K562 (cell line): ENCODE measurements at regions not wholly inside any gene's neighbourhood (a gene's known extent, or its start where the extent isn't known, plus 50 kb on each side); places are given as distances from the start of the nearest gene placed in this dataset.
A peak's percentile ranks its signal among the peaks of the same experiment; 100 is the strongest.

Experiments
- ATAC-seq: fragments of 200-7000 bp; cut with Tn5 transposase; 3 replicates; pipeline ENCODE4 v1.9.1; 2020; ENCODE audit warnings: moderate library complexity
- BruUV-seq: library from RNA; stranded (reverse); fragments of 400-500 nt; replicated peaks from 2 replicates; lab custom pipeline; 2021; lab: Mats Ljungman, UMichigan
- CTCF ChIA-PET: fragments of 300-600 bp; formaldehyde crosslinking; extraction: SDS; loops from one replicate; lab custom pipeline; 2021; ENCODE audit warnings: low intra/inter-chr PET ratio; lab: Yijun Ruan, JAX
- POLR2A ChIA-PET: fragments of 300-600, 350-650 bp; sonication (Branson Sonifier 250); formaldehyde crosslinking; extraction: SDS; loops from one replicate; lab custom pipeline; 2021; ENCODE audit warnings: antibody characterized with exemption, inconsistent platforms; lab: Yijun Ruan, JAX
- DNase-seq, 4 experiments: peaks; one replicate each; pipeline versions ENCODE4 v3.0.0 to v3.0.0-alpha.2; 2011 to 2018; ENCODE audit warnings: low spot score in 3 of 4, mixed read lengths in 3 of 4; ENCODE audit errors: extremely low read depth in 1 of 4
- FAIRE-seq: peaks from 2 replicates; lab custom pipeline; 2011; peaks lifted over from hg19 to GRCh38; lab: Jason Lieb, UNC
- H2AFZ ChIP-seq: 2 replicates; pipeline ENCODE4 v1.6.0; 2011; ENCODE audit warnings: low read depth, low read length, control low read depth, inconsistent platforms
- H3K27ac ChIP-seq: fragments of 200-600 bp; 3 replicates; pipeline ENCODE4 v1.8.0; 2011; ENCODE audit warnings: low read depth, mild to moderate bottlenecking, control low read depth, inconsistent platforms, low read length, moderate library complexity, mixed read lengths; ENCODE audit errors: extremely low read depth
- H3K27me3 ChIP-seq, 2 experiments: fragments of 300-600 bp in 1 of 2; 2 replicates in 1 of 2; 3 replicates in 1 of 2; pipeline versions ENCODE4 v1.6.0 to v1.8.0; 2011; ENCODE audit warnings: inconsistent platforms in 2 of 2, low read length in 2 of 2, mild to moderate bottlenecking in 1 of 2, mixed read lengths in 1 of 2, moderate library complexity in 1 of 2; ENCODE audit not compliant: control insufficient read depth in 2 of 2, insufficient read depth in 2 of 2
- H3K36me3 ChIP-seq: fragments of 300-600 bp; 3 replicates; pipeline ENCODE4 v1.8.0; 2011; ENCODE audit warnings: mild to moderate bottlenecking, low read length, inconsistent platforms; ENCODE audit not compliant: control insufficient read depth, insufficient read depth
- H3K4me1 ChIP-seq, 2 experiments: fragments of 200-600 bp in 1 of 2; replicated peaks in 1 of 2; 2 replicates in 1 of 2; 3 replicates in 1 of 2; pipeline versions ENCODE4 v1.5.1 to v1.8.0; 2011; ENCODE audit warnings: inconsistent platforms in 2 of 2, low read length in 2 of 2, mild to moderate bottlenecking in 1 of 2, mixed read lengths in 1 of 2, moderate library complexity in 1 of 2; ENCODE audit not compliant: control insufficient read depth in 2 of 2, insufficient read depth in 2 of 2
- H3K4me2 ChIP-seq: 2 replicates; pipeline ENCODE4 v1.6.1; 2011; ENCODE audit warnings: low read length, control low read depth, inconsistent platforms, mixed read lengths; ENCODE audit not compliant: insufficient read depth
- H3K4me3 ChIP-seq: fragments of 200-600 bp; sonication (generic), shearing (Covaris generic); 2 replicates; pipeline ENCODE4 v1.5.1; 2016; ENCODE audit warnings: control low read depth, inconsistent platforms
- H3K79me2 ChIP-seq: fragments of 200-600 bp; 3 replicates; pipeline ENCODE4 v1.8.0; 2011; ENCODE audit warnings: low read length, inconsistent platforms; ENCODE audit not compliant: control insufficient read depth, insufficient read depth
- H3K9ac ChIP-seq, 2 experiments: 2 replicates each; pipeline versions ENCODE4 v1.6.0 to v1.6.1; 2011; ENCODE audit warnings: low read depth in 2 of 2, low read length in 2 of 2, control low read depth in 1 of 2, inconsistent platforms in 1 of 2, mild to moderate bottlenecking in 1 of 2, mixed read lengths in 1 of 2; ENCODE audit not compliant: insufficient read depth in 1 of 2
- H3K9me1 ChIP-seq: one replicate; pipeline ENCODE4 v1.6.0; 2011; ENCODE audit warnings: inconsistent platforms, mild to moderate bottlenecking, low read length, moderate library complexity; ENCODE audit not compliant: control insufficient read depth, insufficient read depth
- H3K9me3 ChIP-seq: replicated peaks from 2 replicates; pipeline ENCODE4 v1.5.1; 2011; ENCODE audit warnings: low read depth, low read length, inconsistent platforms; ENCODE audit not compliant: control insufficient read depth, insufficient read depth
- H4K20me1 ChIP-seq: replicated peaks from 2 replicates; pipeline ENCODE4 v1.6.1; 2011; ENCODE audit warnings: low read length, inconsistent platforms, mixed read lengths; ENCODE audit not compliant: control insufficient read depth, insufficient read depth
- HMG20B ChIP-seq: fragments of 250-450 bp; sonication (Bioruptor Pico); IDR thresholded peaks from 2 replicates; pipeline ENCODE4 v1.5.0; 2021; ENCODE audit warnings: mild to moderate bottlenecking
- KAT7 ChIP-seq: sonication (generic); formaldehyde crosslinking; IDR thresholded peaks from 2 replicates; pipeline ENCODE4 v1.8.0; 2022; ENCODE audit warnings: missing genetic modification reagents, mild to moderate bottlenecking, borderline replicate concordance
- MAFG ChIP-seq: fragments of 450-650 bp; conservative IDR thresholded peaks from 2 replicates; pipeline ENCODE4 v1.6.1; 2016; ENCODE audit warnings: missing genetic modification characterization, missing compliant biosample characterization
- MEIS2 ChIP-seq: fragments of 450-650 bp; IDR thresholded peaks from 2 replicates; pipeline ENCODE4 v1.6.1; 2014; ENCODE audit warnings: mild to moderate bottlenecking; ENCODE audit not compliant: partially characterized antibody
- NUFIP1 ChIP-seq: fragments of 450-650 bp; IDR thresholded peaks from 2 replicates; pipeline ENCODE4 v1.6.1; 2018; ENCODE audit not compliant: partially characterized antibody
- PYGO2 ChIP-seq: fragments of 450-650 bp; IDR thresholded peaks from 2 replicates; pipeline ENCODE4 v1.6.1; 2016; ENCODE audit warnings: mild to moderate bottlenecking, missing genetic modification characterization, moderate library complexity, missing compliant biosample characterization
- ZBTB40 ChIP-seq, 2 experiments: fragments of 450-650 bp in 1 of 2; sonication (generic) in 1 of 2; formaldehyde crosslinking in 1 of 2; IDR thresholded peaks; 2 replicates each; pipeline versions ENCODE4 v1.7.1 to v1.9.0; 2016 to 2022; ENCODE audit warnings: inconsistent platforms in 1 of 2, mild to moderate bottlenecking in 1 of 2, missing genetic modification reagents in 1 of 2
- ZBTB5 ChIP-seq: fragments of 450-650 bp; IDR thresholded peaks from 2 replicates; pipeline ENCODE4 v1.6.1; 2017; ENCODE audit warnings: antibody characterized with exemption
- ZC3H4 ChIP-seq: sonication (generic); formaldehyde crosslinking; IDR thresholded peaks from 2 replicates; pipeline ENCODE4 v1.9.0; 2021; ENCODE audit warnings: missing genetic modification reagents, borderline replicate concordance
- WGBS: fragments of 100-300 bp; shearing (Covaris generic); methylation state at CpG from one replicate; pipeline ENCODE4 v1.1.6; 2016; ENCODE audit warnings: low coverage, mixed read lengths; ENCODE audit not compliant: insufficient coverage; ENCODE audit errors: missing lambda C conversion rate; 5-methylcytosine and 5-hydroxymethylcytosine counted together
- in situ Hi-C: fragments of 300-500 bp; cut with MboI; formaldehyde crosslinking; loops from 4 replicates; pipeline ENCODE4 v1.15.0; 2018; ENCODE audit warnings: inconsistent platforms, mixed read lengths
- intact Hi-C: fragments of 100-400 bp; cut with micrococcal nuclease; formaldehyde crosslinking; loops from 2 replicates; pipeline ENCODE4 v1.14.2; 2022
- TF ChIP-seq, protein P1 (sequence below): sonication (generic); formaldehyde crosslinking; IDR thresholded peaks from 2 replicates; pipeline ENCODE4 v1.5.0; 2020; ENCODE audit warnings: missing genetic modification reagents

DNA sequence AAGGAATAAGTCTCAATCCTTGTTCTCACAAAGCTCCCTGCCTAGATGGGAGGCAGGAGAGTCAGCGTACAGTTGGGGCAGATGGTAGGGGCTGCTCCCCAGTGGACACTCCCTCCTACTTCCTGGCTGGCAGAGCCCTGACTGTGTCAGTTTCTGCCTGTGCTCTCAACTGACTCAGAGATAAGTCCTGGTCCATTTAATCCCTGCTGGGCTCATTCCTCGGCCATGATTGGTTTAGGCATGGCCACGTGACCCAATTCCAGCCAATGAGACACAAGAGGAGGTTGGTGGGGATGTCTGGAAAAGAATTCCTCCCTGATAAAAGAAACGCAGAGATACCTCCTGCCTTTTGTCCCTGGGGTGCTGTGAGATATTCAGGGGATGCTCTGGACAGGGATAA is 118.1 kb upstream of the SLC6A11 start (continued):
- no peak for TF ChIP-seq ZBTB5
- TF ChIP-seq PYGO2 = no peak
- TF ChIP-seq, protein P1, sequence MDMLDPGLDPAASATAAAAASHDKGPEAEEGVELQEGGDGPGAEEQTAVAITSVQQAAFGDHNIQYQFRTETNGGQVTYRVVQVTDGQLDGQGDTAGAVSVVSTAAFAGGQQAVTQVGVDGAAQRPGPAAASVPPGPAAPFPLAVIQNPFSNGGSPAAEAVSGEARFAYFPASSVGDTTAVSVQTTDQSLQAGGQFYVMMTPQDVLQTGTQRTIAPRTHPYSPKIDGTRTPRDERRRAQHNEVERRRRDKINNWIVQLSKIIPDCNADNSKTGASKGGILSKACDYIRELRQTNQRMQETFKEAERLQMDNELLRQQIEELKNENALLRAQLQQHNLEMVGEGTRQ (CRISPR knock-in tag) = peak; percentile 94

DNA sequence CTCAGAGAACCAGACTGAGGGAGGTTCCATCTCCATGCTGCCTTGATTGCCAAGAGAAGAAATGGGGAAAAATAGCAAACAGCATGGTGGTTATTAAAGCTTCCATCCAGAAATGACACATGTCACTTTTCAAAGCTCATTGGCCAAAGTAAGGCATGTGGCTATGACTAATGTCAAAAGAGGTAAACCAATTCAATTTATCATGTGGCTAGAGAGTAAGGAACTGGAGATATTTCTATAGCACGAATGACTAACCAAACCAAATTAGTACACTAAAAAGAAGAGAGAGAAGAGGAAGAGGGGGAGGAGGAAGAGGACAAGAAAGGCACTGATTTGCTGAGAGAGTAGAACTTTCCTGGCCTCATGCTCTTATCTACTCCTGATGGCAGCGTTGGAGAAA is 115.2 kb upstream of the SLC6A11 start:
- Histone ChIP-seq H4K20me1 (peaks cover 6% of the 10 kb centered on the region; the same call in 1 of the 2 replicates), H3K9ac (no peak overlapping the region), H3K36me3 (no peaks in the 10 kb centered on the region), H3K9me3 (no peaks in the 10 kb centered on the region), H3K4me3 (no peak overlapping the region), H3K27ac (no peak overlapping the region), H2AFZ (no peak overlapping the region), H3K27me3 (no peaks in the 10 kb centered on the region), H3K4me2 (no peak overlapping the region), H3K79me2 (no peaks in the 10 kb centered on the region), H3K4me1 (no peaks in the 10 kb centered on the region), H3K9me1 (no peaks in the 10 kb centered on the region)
- intact Hi-C loops (no loop called here), in situ Hi-C loops (no loop called here)
- ChIA-PET POLR2A (interaction anchor here (0.6 to 0.7 kb wide), 2 partner anchors 9 to 10 kb away, joined by 3 read pairs; no protein-coding TSS in a partner anchor), CTCF (no interaction called here)
- BruUV-seq = no TSS peak
- TF ChIP-seq NUFIP1 (no peak), MEIS2 (no peak), MAFG (tag) (no peak), ZBTB40 (IDR thresholded peaks at IDR 0.05) (no peak), ZBTB40 (CRISPR knock-in tag; IDR thresholded peaks at IDR 0.05) (no peak), ZC3H4 (CRISPR knock-in tag) (no peak), KAT7 (CRISPR knock-in tag) (no peak), HMG20B (no peak)
- DNase-seq = no peak
- 0% methylated on average over 2 of the region's 2 CpGs for WGBS
- FAIRE-seq = no peak
- ATAC-seq = no peak
